Astrocyte of the spinal cord (primary cell): ENCODE measurements at regions not wholly inside any gene's neighbourhood (a gene's known extent, or its start where the extent isn't known, plus 50 kb on each side); places are given as distances from the start of the nearest gene placed in this dataset.

ENCODE experiments used
- DNase-seq: peaks from one replicate; pipeline ENCODE4 v3.0.0; 2011; ENCODE audit warnings: low read depth, low spot score
- H3K4me3 ChIP-seq: 2 replicates; pipeline ENCODE4 v1.5.1; 2011; ENCODE audit warnings: low read depth, mild to moderate bottlenecking, low read length, moderate library complexity
- in situ Hi-C: cut with HindIII; loops from 2 replicates; pipeline ENCODE4 v1.10.0; 2017; ENCODE audit warnings: low sequenced_read_pairs
- TF ChIP-seq, protein P1 (sequence below): IDR thresholded peaks from 2 replicates; pipeline ENCODE4 v1.5.1; 2012; ENCODE audit warnings: low read depth, mild to moderate bottlenecking, low read length, inconsistent platforms

- TF ChIP-seq, protein P1, sequence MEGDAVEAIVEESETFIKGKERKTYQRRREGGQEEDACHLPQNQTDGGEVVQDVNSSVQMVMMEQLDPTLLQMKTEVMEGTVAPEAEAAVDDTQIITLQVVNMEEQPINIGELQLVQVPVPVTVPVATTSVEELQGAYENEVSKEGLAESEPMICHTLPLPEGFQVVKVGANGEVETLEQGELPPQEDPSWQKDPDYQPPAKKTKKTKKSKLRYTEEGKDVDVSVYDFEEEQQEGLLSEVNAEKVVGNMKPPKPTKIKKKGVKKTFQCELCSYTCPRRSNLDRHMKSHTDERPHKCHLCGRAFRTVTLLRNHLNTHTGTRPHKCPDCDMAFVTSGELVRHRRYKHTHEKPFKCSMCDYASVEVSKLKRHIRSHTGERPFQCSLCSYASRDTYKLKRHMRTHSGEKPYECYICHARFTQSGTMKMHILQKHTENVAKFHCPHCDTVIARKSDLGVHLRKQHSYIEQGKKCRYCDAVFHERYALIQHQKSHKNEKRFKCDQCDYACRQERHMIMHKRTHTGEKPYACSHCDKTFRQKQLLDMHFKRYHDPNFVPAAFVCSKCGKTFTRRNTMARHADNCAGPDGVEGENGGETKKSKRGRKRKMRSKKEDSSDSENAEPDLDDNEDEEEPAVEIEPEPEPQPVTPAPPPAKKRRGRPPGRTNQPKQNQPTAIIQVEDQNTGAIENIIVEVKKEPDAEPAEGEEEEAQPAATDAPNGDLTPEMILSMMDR = no peak
- peak; percentile 22 for DNase-seq
- no peak overlapping the region for H3K4me3 ChIP-seq
- in situ Hi-C loops = no loop called here
These were observed 134.3 kb downstream of the EDEM1 start for GRCh38 chr3:5321666-5322340.

- in situ Hi-C loops = no loop called here
- H3K4me3 ChIP-seq = no peak overlapping the region
- TF ChIP-seq, protein P1 = no peak
- no peak for DNase-seq
These were observed 137.3 kb downstream of the EDEM1 start for GRCh38 chr3:5324780-5325179.

- TF ChIP-seq, protein P1 = no peak
- DNase-seq = peak; percentile 81
- in situ Hi-C loops = no loop called here
- no peak overlapping the region for H3K4me3 ChIP-seq
These were observed 142.8 kb downstream of the EDEM1 start for GRCh38 chr3:5330152-5330810.

GRCh38 chr3:5331567-5332269, 144.2 kb downstream of the EDEM1 start:
- DNase-seq = no peak
- TF ChIP-seq, protein P1 = no peak
- in situ Hi-C loops = no loop called here
- no peak overlapping the region for H3K4me3 ChIP-seq

DNA sequence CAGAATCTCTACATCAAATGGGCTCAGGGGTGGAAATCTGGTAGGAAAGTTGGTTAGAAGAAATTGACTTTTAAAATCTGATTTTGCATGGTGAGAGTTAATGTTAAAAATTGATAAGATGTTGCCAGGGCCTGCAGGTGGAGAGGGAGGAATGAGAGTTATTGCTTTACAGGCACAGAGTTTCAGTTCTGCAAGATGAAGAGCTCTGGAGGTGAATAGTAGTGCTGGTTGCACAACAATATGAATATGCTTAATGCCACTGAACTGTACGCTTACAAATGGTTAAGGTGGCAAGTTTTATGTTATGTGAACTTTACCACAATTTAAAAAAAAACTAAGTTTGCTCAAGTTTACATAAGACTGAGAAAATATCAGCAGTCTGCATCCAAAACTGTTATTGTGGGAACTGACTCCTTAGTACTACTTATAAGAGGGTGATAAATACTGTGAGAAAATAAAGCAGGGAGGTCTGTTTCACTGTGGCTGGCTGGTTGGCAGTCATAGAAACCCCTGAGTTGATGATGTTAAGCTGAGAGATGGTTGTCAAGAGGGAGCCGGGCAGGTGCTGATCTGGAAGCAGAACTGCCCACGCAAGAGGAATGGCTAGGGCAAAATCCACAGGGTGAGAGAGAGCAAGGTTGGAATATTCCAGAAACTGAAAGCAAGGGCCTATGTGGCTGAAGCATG, 144.9 kb downstream of the EDEM1 start:
- no peak overlapping the region for H3K4me3 ChIP-seq
- in situ Hi-C loops = no loop called here
- TF ChIP-seq, protein P1 = no peak
- no peak for DNase-seq

DNA sequence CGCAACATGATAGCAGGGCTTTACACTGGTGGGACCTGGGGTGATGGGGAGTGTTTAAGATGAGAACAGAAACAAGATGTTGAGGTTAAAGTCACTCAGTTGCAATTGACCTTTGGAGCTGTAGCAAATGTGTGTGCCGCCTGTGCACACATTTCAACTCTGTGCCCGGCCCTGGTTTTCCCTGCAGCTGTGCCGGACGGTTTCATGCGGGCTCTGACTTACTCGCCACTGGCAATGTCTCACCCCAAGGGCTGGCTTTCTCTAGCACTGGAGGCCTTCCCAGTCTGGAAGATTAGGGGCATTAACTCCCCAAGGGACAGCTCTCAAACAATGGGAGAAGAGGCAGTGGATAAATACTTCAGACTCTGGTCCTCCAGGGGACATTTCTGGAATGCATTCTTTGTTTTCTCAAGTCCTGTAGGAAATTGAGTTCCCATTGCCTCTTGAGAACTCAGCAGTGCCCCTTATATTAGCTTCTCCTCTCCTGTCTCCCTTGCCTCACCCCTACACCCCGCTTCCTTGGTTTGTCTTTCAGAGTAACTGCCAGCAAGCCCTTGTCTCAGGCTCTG, 152.5 kb downstream of the EDEM1 start:
- TF ChIP-seq, protein P1 = no peak
- H3K4me3 ChIP-seq = no peak overlapping the region
- DNase-seq = no peak
- in situ Hi-C loops = no loop called here
